H1 (cell line): ENCODE measurements at regions not wholly inside any gene's neighbourhood (a gene's known extent, or its start where the extent isn't known, plus 50 kb on each side); places are given as distances from the start of the nearest gene placed in this dataset.

Source experiments
- CTCF ChIA-PET: fragments of 300-600 bp; sonication (Branson Sonifier 250); formaldehyde crosslinking; loops from one replicate; lab custom pipeline; 2021; ENCODE audit not compliant: partially characterized antibody; lab: Charles Lee
- POLR2A ChIA-PET: fragments of 300-600 bp; sonication (Branson Sonifier 250); formaldehyde crosslinking; loops from one replicate; lab custom pipeline; 2021; ENCODE audit warnings: inconsistent platforms; ENCODE audit not compliant: partially characterized antibody; lab: Charles Lee
- DNase-seq, 2 experiments: peaks; one replicate each; pipeline versions ENCODE4 v3.0.0 to v3.0.0-alpha.2; 2010 to 2022; ENCODE audit warnings: low spot score in 2 of 2, low read depth in 1 of 2, mixed read lengths in 1 of 2
- FAIRE-seq: peaks from 2 replicates; lab custom pipeline; 2011; peaks lifted over from hg19 to GRCh38; lab: Jason Lieb, UNC
- H2AFZ ChIP-seq: 2 replicates; pipeline ENCODE4 v1.8.1; 2012; ENCODE audit warnings: low read length, inconsistent platforms
- H2AK5ac ChIP-seq: 2 replicates; pipeline ENCODE4 v1.6.1; 2013; ENCODE audit warnings: low read depth, low read length
- H2BK120ac ChIP-seq: replicated peaks from 2 replicates; pipeline ENCODE3; 2013; ENCODE audit warnings: low read depth, low read length, inconsistent platforms
- H2BK12ac ChIP-seq: 2 replicates; pipeline ENCODE4 v1.6.1; 2013; ENCODE audit warnings: low read depth, low read length
- H2BK15ac ChIP-seq: 2 replicates; pipeline ENCODE4 v1.6.1; 2013; ENCODE audit warnings: low read length
- H2BK20ac ChIP-seq: 2 replicates; pipeline ENCODE4 v1.6.1; 2013; ENCODE audit warnings: low read length
- H2BK5ac ChIP-seq: 2 replicates; pipeline ENCODE4 v1.6.1; 2013; ENCODE audit warnings: low read depth, low read length
- H3K14ac ChIP-seq: 2 replicates; pipeline ENCODE4 v1.6.1; 2013; ENCODE audit warnings: inconsistent platforms; ENCODE audit not compliant: insufficient read length
- H3K18ac ChIP-seq: 2 replicates; pipeline ENCODE4 v1.6.1; 2013; ENCODE audit warnings: low read length; ENCODE audit errors: extremely low read depth
- H3K23ac ChIP-seq: 2 replicates; pipeline ENCODE4 v1.6.1; 2013; ENCODE audit warnings: inconsistent platforms; ENCODE audit not compliant: insufficient read length
- H3K23me2 ChIP-seq: 2 replicates; pipeline ENCODE4 v1.6.1; 2013; ENCODE audit warnings: low read depth, low read length
- H3K27ac ChIP-seq: 2 replicates; pipeline ENCODE4 v1.6.1; 2011; ENCODE audit warnings: low read depth, low read length, inconsistent platforms
- H3K27me3 ChIP-seq, 4 experiments: replicated peaks in 1 of 4; 1 replicate in 1 of 4; 2 replicates in 3 of 4; pipeline versions ENCODE4 v1.6.1 to v1.8.1; 2011 to 2013; ENCODE audit warnings: low read length in 3 of 4, mild to moderate bottlenecking in 3 of 4, inconsistent platforms in 2 of 4, mixed read lengths in 2 of 4, moderate library complexity in 1 of 4; ENCODE audit not compliant: control insufficient read depth in 3 of 4, insufficient read depth in 3 of 4; ENCODE audit errors: extremely low read depth in 1 of 4
- H3K36me3 ChIP-seq, 4 experiments: 2 replicates each; pipeline versions ENCODE4 v1.6.1 to v1.8.1; 2011 to 2013; ENCODE audit warnings: mild to moderate bottlenecking in 4 of 4, low read length in 3 of 4, moderate library complexity in 2 of 4, control low read depth in 1 of 4, inconsistent platforms in 1 of 4; ENCODE audit not compliant: insufficient read depth in 4 of 4, control insufficient read depth in 2 of 4
- H3K4ac ChIP-seq: replicated peaks from 2 replicates; pipeline ENCODE3; 2013; ENCODE audit warnings: low read length, low read depth, mixed read lengths, inconsistent platforms; ENCODE audit not compliant: insufficient read length
- H3K4me1 ChIP-seq, 4 experiments: replicated peaks in 1 of 4; 1 replicate in 1 of 4; 2 replicates in 3 of 4; pipeline versions ENCODE4 v1.6.1 to v1.8.1; 2011 to 2013; ENCODE audit warnings: low read length in 3 of 4, inconsistent platforms in 2 of 4, mixed read lengths in 1 of 4; ENCODE audit not compliant: insufficient read depth in 4 of 4, control insufficient read depth in 3 of 4
- H3K4me2 ChIP-seq, 2 experiments: 2 replicates each; pipeline versions ENCODE4 v1.6.1 to v1.8.1; 2011 to 2013; ENCODE audit warnings: low read depth in 2 of 2, low read length in 2 of 2, control low read depth in 1 of 2, inconsistent platforms in 1 of 2, mild to moderate bottlenecking in 1 of 2; ENCODE audit not compliant: insufficient read depth in 1 of 2
- H3K4me3 ChIP-seq, 4 experiments: fragments of 200-600, 300-600 bp in 1 of 4; sonication (generic), shearing (Covaris generic), sonication (Bioruptor Twin) in 1 of 4; 2 replicates each; pipeline versions ENCODE4 v1.5.1 to v1.8.1; 2011 to 2016; ENCODE audit warnings: low read length in 4 of 4, low read depth in 3 of 4, control low read depth in 2 of 4, inconsistent platforms in 2 of 4, mild to moderate bottlenecking in 2 of 4, mixed read lengths in 1 of 4, moderate library complexity in 1 of 4; ENCODE audit not compliant: insufficient read depth in 2 of 4; ENCODE audit errors: extremely low read depth in 1 of 4
- H3K56ac ChIP-seq: replicated peaks from 2 replicates; pipeline ENCODE3; 2013; ENCODE audit warnings: low read depth, mild to moderate bottlenecking, mixed read lengths, low read length, inconsistent platforms; ENCODE audit not compliant: insufficient read length
- H3K79me1 ChIP-seq: 2 replicates; pipeline ENCODE4 v1.6.1; 2013; ENCODE audit warnings: low read depth, low read length, control low read depth
- H3K79me2 ChIP-seq, 2 experiments: 2 replicates each; pipeline versions ENCODE4 v1.6.1 to v1.8.1; 2012 to 2013; ENCODE audit warnings: low read length in 2 of 2, mild to moderate bottlenecking in 2 of 2, inconsistent platforms in 1 of 2; ENCODE audit not compliant: insufficient read depth in 2 of 2, control insufficient read depth in 1 of 2
- H3K9ac ChIP-seq, 4 experiments: replicated peaks in 1 of 4; 1 replicate in 1 of 4; 2 replicates in 3 of 4; pipeline versions ENCODE4 v1.6.1 to v1.8.1; 2011 to 2013; ENCODE audit warnings: low read depth in 3 of 4, low read length in 3 of 4, control low read depth in 2 of 4, mild to moderate bottlenecking in 2 of 4, moderate library complexity in 2 of 4, inconsistent platforms in 1 of 4; ENCODE audit errors: extremely low read depth in 1 of 4
- H3K9me3 ChIP-seq, 2 experiments: 2 replicates each; pipeline versions ENCODE4 v1.6.1 to v1.8.1; 2012 to 2013; ENCODE audit warnings: mild to moderate bottlenecking in 2 of 2, moderate library complexity in 2 of 2, control low read depth in 1 of 2, inconsistent platforms in 1 of 2, low read depth in 1 of 2, low read length in 1 of 2, mixed read lengths in 1 of 2; ENCODE audit not compliant: insufficient read depth in 2 of 2
- H4K20me1 ChIP-seq, 2 experiments: replicated peaks in 1 of 2; 2 replicates each; pipeline versions ENCODE3 to v1.8.1; 2011 to 2013; ENCODE audit warnings: inconsistent platforms in 2 of 2, low read length in 2 of 2, mild to moderate bottlenecking in 1 of 2; ENCODE audit not compliant: insufficient read depth in 2 of 2, control insufficient read depth in 1 of 2
- H4K5ac ChIP-seq: 2 replicates; pipeline ENCODE4 v1.6.1; 2013; ENCODE audit warnings: low read length, low read depth, mixed read lengths, inconsistent platforms; ENCODE audit not compliant: insufficient read length
- H4K8ac ChIP-seq: 2 replicates; pipeline ENCODE4 v1.8.0; 2013; ENCODE audit warnings: mild to moderate bottlenecking, moderate library complexity, low read length, inconsistent platforms; ENCODE audit not compliant: insufficient read depth; ENCODE audit errors: extremely low read depth
- H4K91ac ChIP-seq: replicated peaks from 2 replicates; pipeline ENCODE3; 2013; ENCODE audit warnings: low read length, mixed read lengths, inconsistent platforms; ENCODE audit not compliant: insufficient read length
- EP300 ChIP-seq, 2 experiments: IDR thresholded peaks; 1 replicate in 1 of 2; 2 replicates in 1 of 2; pipeline ENCODE4 v1.6.1; 2011 to 2012; ENCODE audit warnings: low read depth in 2 of 2, low read length in 2 of 2, mild to moderate bottlenecking in 2 of 2, borderline replicate concordance in 1 of 2, inconsistent platforms in 1 of 2, moderate library complexity in 1 of 2
- HDAC6 ChIP-seq: IDR thresholded peaks from one replicate; pipeline ENCODE4 v1.7.1; 2012; ENCODE audit warnings: low read depth, mild to moderate bottlenecking, inconsistent platforms, low read length, moderate library complexity
- KDM1A ChIP-seq: fragments of 200-600, 300-600 bp; sonication (generic); IDR thresholded peaks from 2 replicates; pipeline ENCODE4 v1.7.1; 2016; ENCODE audit warnings: mild to moderate bottlenecking, low read length, borderline replicate concordance
- NANOG ChIP-seq: IDR thresholded peaks from 2 replicates; pipeline ENCODE4 v1.6.1; 2011; ENCODE audit warnings: low read length, low read depth, mild to moderate bottlenecking, inconsistent platforms; ENCODE audit not compliant: insufficient read depth, poor library complexity, severe bottlenecking
- RAD21 ChIP-seq, 2 experiments: IDR thresholded peaks in 1 of 2; conservative IDR thresholded peaks in 1 of 2; 2 replicates each; pipeline ENCODE4 v1.6.1; 2011; ENCODE audit warnings: low read depth in 2 of 2, low read length in 2 of 2, improper control_type of control experiment in 1 of 2, inconsistent platforms in 1 of 2, mild to moderate bottlenecking in 1 of 2, moderate library complexity in 1 of 2
- RBBP5 ChIP-seq: IDR thresholded peaks from 2 replicates; pipeline ENCODE4 v1.7.1; 2012; ENCODE audit warnings: low read depth, mild to moderate bottlenecking, inconsistent platforms, low read length, moderate library complexity, borderline replicate concordance
- RNF2 ChIP-seq: fragments of 200-900, 300-1000 bp; sonication (generic); IDR thresholded peaks from 2 replicates; pipeline ENCODE4 v1.7.1; 2016; ENCODE audit warnings: borderline replicate concordance, low read depth, mild to moderate bottlenecking, antibody characterized with exemption, low read length; ENCODE audit not compliant: poor library complexity, severe bottlenecking; ENCODE audit errors: missing control alignments
- WGBS, 2 experiments: shearing (Covaris generic) in 1 of 2; methylation state at CpG; one replicate each; pipeline versions ENCODE4 v1.1.6 to v1.1.7; 2013 to 2015; ENCODE audit warnings: low lambda C conversion rate in 2 of 2, mixed read lengths in 2 of 2, inconsistent platforms in 1 of 2, low coverage in 1 of 2, missing lambda C conversion rate in 1 of 2; ENCODE audit not compliant: insufficient replicate concordance in 2 of 2, insufficient coverage in 1 of 2, insufficient read length in 1 of 2; ENCODE audit errors: extremely low coverage in 1 of 2, missing lambda C conversion rate in 1 of 2; 5-methylcytosine and 5-hydroxymethylcytosine counted together
- TF ChIP-seq, protein P1 (sequence below), 3 experiments: IDR thresholded peaks; 1 replicate in 2 of 3; 2 replicates in 1 of 3; pipeline versions ENCODE4 v1.5.1 to v1.6.1; 2011; ENCODE audit warnings: low read length in 3 of 3, mild to moderate bottlenecking in 3 of 3, inconsistent platforms in 2 of 3, low read depth in 1 of 3, moderate library complexity in 1 of 3; ENCODE audit not compliant: insufficient read depth in 1 of 3; ENCODE audit errors: control extremely low read depth in 1 of 3

- Histone ChIP-seq H4K8ac (no peak overlapping the region), H4K20me1 (peaks cover 0 to 1% of the 10 kb centered on the region in 2 experiments), H3K36me3 (no peaks in the 10 kb centered on the region), H3K79me2 (no peaks in the 10 kb centered on the region), H2AFZ (0 out of 2 replicates have a peak overlapping the region, but pooled peaks have one; percentile 10), H2BK5ac (no peak overlapping the region), H3K4me1 (peaks cover 0 to 3% (median 0%) of the 10 kb centered on the region in 4 experiments; a peak in 3 of 7 replicates), H2AK5ac (no peak overlapping the region), H3K56ac (no peak overlapping the region), H3K27me3 (no peaks in the 10 kb centered on the region), H4K91ac (no peak overlapping the region), H3K4ac (no peak overlapping the region), H3K79me1 (no peaks in the 10 kb centered on the region), H3K4me2 (no peak overlapping the region), H2BK120ac (no peak overlapping the region), H3K18ac (no peak overlapping the region), H3K23me2 (no peaks in the 10 kb centered on the region), H3K4me3 (no peak overlapping the region), H2BK12ac (no peak overlapping the region), H4K5ac (no peak overlapping the region), H3K9ac (no peak overlapping the region), H2BK20ac (no peak overlapping the region), H3K9me3 (no peaks in the 10 kb centered on the region), H3K23ac (no peak overlapping the region), H2BK15ac (no peak overlapping the region), H3K14ac (no peak overlapping the region), H3K27ac (no peak overlapping the region)
- CTCF ChIA-PET = interaction anchor here (0.6 to 1.6 kb wide), 16 partner anchors 10 to 1691 kb away, joined by 3 to 7 read pairs (median 3); no protein-coding TSS in a partner anchor
- POLR2A ChIA-PET = no interaction called here
- WGBS, 2 experiments = 68% methylated on average over 9 of the region's 9 CpGs; no CpG with 5 or more reads in 1 of the 2 experiments
- FAIRE-seq (peak; percentile 82), DNase-seq (no peak)
- TF ChIP-seq RNF2 = no peak
- TF ChIP-seq NANOG = no peak
- TF ChIP-seq EP300 (IDR thresholded peaks at IDR 0.05; ENCODE audit: borderline replicate concordance in 1 of 2, low read depth in 2 of 2, low read length in 2 of 2) = no peak
- TF ChIP-seq RBBP5 = no peak
- no peak for TF ChIP-seq HDAC6
- TF ChIP-seq, protein P1, sequence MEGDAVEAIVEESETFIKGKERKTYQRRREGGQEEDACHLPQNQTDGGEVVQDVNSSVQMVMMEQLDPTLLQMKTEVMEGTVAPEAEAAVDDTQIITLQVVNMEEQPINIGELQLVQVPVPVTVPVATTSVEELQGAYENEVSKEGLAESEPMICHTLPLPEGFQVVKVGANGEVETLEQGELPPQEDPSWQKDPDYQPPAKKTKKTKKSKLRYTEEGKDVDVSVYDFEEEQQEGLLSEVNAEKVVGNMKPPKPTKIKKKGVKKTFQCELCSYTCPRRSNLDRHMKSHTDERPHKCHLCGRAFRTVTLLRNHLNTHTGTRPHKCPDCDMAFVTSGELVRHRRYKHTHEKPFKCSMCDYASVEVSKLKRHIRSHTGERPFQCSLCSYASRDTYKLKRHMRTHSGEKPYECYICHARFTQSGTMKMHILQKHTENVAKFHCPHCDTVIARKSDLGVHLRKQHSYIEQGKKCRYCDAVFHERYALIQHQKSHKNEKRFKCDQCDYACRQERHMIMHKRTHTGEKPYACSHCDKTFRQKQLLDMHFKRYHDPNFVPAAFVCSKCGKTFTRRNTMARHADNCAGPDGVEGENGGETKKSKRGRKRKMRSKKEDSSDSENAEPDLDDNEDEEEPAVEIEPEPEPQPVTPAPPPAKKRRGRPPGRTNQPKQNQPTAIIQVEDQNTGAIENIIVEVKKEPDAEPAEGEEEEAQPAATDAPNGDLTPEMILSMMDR (IDR thresholded peaks at IDR 0.05; ENCODE audit: control extremely low read depth in 1 of 3, insufficient read depth in 1 of 3, low read depth in 1 of 3, low read length in 3 of 3) = peak in 2 of 3 experiments; percentile 67 to 79; a peak in 3 of 4 replicates
- TF ChIP-seq RAD21 (IDR thresholded peaks at IDR 0.05 in 1 of 2, conservative IDR thresholded peaks at IDR 0.05 in 1 of 2; ENCODE audit: low read depth in 2 of 2, low read length in 2 of 2) = peak; percentile 91 to 92
- TF ChIP-seq KDM1A = no peak
These were observed 1395.8 kb downstream of the SLITRK5 start for GRCh38 chr13:89066868-89067466.
